ENCODE measurements at regions not wholly inside any gene's neighbourhood (a gene's known extent, or its start where the extent isn't known, plus 50 kb on each side); places are given as distances from the start of the nearest gene placed in this dataset.

GRCh38 chr7:85950871-85951270, 692.8 kb upstream of the GRM3 start:
- Histone ChIP-seq H3K4me2 (ENCODE audit: insufficient read depth, low read length) (no peak overlapping the region), H3K9ac (ENCODE audit: insufficient read depth in 1 of 2, low read depth in 2 of 2, low read length in 2 of 2) (no peak overlapping the region), H3K4me3 (no peak overlapping the region), H3K4me1 (replicated peaks in 1 of 2; ENCODE audit: control insufficient read depth in 2 of 2, insufficient read depth in 2 of 2, low read length in 2 of 2) (no peaks in the 10 kb centered on the region), H3K79me2 (ENCODE audit: control insufficient read depth, insufficient read depth, low read length) (no peaks in the 10 kb centered on the region), H3K9me1 (ENCODE audit: control insufficient read depth, insufficient read depth, low read length) (no peaks in the 10 kb centered on the region), H4K20me1 (replicated peaks; ENCODE audit: control insufficient read depth, insufficient read depth, low read length) (no peaks in the 10 kb centered on the region), H3K27ac (ENCODE audit: extremely low read depth, low read depth, low read length) (no peak overlapping the region), H3K9me3 (replicated peaks; ENCODE audit: control insufficient read depth, insufficient read depth, low read depth, low read length) (no peaks in the 10 kb centered on the region), H2AFZ (ENCODE audit: low read depth, low read length) (no peak overlapping the region), H3K36me3 (ENCODE audit: control insufficient read depth, insufficient read depth, low read length) (no peaks in the 10 kb centered on the region), H3K27me3 (ENCODE audit: control insufficient read depth in 2 of 2, insufficient read depth in 2 of 2, low read length in 2 of 2) (no peaks in the 10 kb centered on the region)
- intact Hi-C loops (cut with micrococcal nuclease), result no loop called here
- CTCF ChIA-PET (ENCODE audit: low intra/inter-chr PET ratio), result no interaction called here
- TF ChIP-seq MAFK (IDR thresholded peaks at IDR 0.05; ENCODE audit: low read length) (peak; percentile 5; the same call in 1 of the 2 replicates), RBFOX2 (IDR thresholded peaks at IDR 0.05; ENCODE audit: low read depth, low read length) (no peak), ZNF23 (CRISPR knock-in tag; IDR thresholded peaks at IDR 0.05) (no peak), MAFG (tag; conservative IDR thresholded peaks at IDR 0.05) (0 out of 2 replicates have a peak, but pooled peaks have one; percentile 24), PHF21A (IDR thresholded peaks at IDR 0.05; ENCODE audit: borderline replicate concordance, low read depth) (no peak), MAFF (IDR thresholded peaks at IDR 0.05; ENCODE audit: low read length) (peak; percentile 12; the same call in 1 of the 2 replicates), ARID3A (IDR thresholded peaks at IDR 0.05; ENCODE audit: borderline replicate concordance, low read depth, low read length) (no peak), NFE2 (IDR thresholded peaks at IDR 0.05; ENCODE audit: low read depth) (no peak), ZNF316 (IDR thresholded peaks at IDR 0.05) (peak; percentile 67), ATF6 (CRISPR knock-in tag; IDR thresholded peaks at IDR 0.05) (no peak)
- POLR2A ChIA-PET, result no interaction called here
- ATAC-seq, result no peak
- WGBS (ENCODE audit: insufficient coverage, low coverage, missing lambda C conversion rate), result 0% methylated on average over 1 of the region's 1 CpG
- in situ Hi-C loops (cut with MboI), result no loop called here
- no TSS peak for BruUV-seq (replicated peaks)
- no peak for FAIRE-seq
- DNase-seq (ENCODE audit: extremely low read depth in 1 of 4, low spot score in 3 of 4), result no peak

All from K562 (cell line).